Endodermal cell (in vitro differentiated cells): ENCODE measurements at regions not wholly inside any gene's neighbourhood (a gene's known extent, or its start where the extent isn't known, plus 50 kb on each side); places are given as distances from the start of the nearest gene placed in this dataset.

Experiments
- DNase-seq: peaks from one replicate; pipeline ENCODE4 v3.0.0-alpha.2; 2017
- H3K27ac ChIP-seq: 2 replicates; pipeline ENCODE4 v1.5.1; 2013; ENCODE audit warnings: mild to moderate bottlenecking, low read depth, low read length, moderate library complexity
- H3K27me3 ChIP-seq: 2 replicates; pipeline ENCODE4 v1.6.1; 2013; ENCODE audit warnings: mild to moderate bottlenecking, low read length, moderate library complexity; ENCODE audit not compliant: insufficient read depth, control insufficient read depth, poor library complexity, severe bottlenecking
- H3K36me3 ChIP-seq: 2 replicates; pipeline ENCODE4 v1.7.0; 2013; ENCODE audit warnings: mild to moderate bottlenecking, low read length, moderate library complexity; ENCODE audit not compliant: control insufficient read depth, insufficient read depth
- H3K4me1 ChIP-seq: one replicate; pipeline ENCODE4 v1.7.0; 2013; ENCODE audit warnings: low read length; ENCODE audit not compliant: control insufficient read depth, insufficient read depth
- H3K4me3 ChIP-seq: 2 replicates; pipeline ENCODE4 v1.5.1; 2013; ENCODE audit warnings: mild to moderate bottlenecking, low read length, moderate library complexity
- H3K9ac ChIP-seq: 2 replicates; pipeline ENCODE4 v1.6.1; 2013; ENCODE audit warnings: mild to moderate bottlenecking, low read length, moderate library complexity; ENCODE audit not compliant: poor library complexity, severe bottlenecking; ENCODE audit errors: extremely low read depth
- H3K9me3 ChIP-seq: 2 replicates; pipeline ENCODE4 v1.6.1; 2013; ENCODE audit warnings: mild to moderate bottlenecking, low read length, moderate library complexity; ENCODE audit not compliant: control insufficient read depth
- H3K27ac Mint-ChIP-seq: 2 replicates; pipeline ENCODE4 v1.8.0; 2020; ENCODE audit warnings: mixed read lengths
- H3K27me3 Mint-ChIP-seq: 2 replicates; pipeline ENCODE4 v1.8.0; 2021; ENCODE audit warnings: mild to moderate bottlenecking, mixed read lengths; ENCODE audit not compliant: insufficient read depth
- H3K36me3 Mint-ChIP-seq: 2 replicates; pipeline ENCODE4 v1.8.0; 2020; ENCODE audit warnings: low read depth, mixed read lengths
- H3K4me1 Mint-ChIP-seq: 2 replicates; pipeline ENCODE4 v1.8.0; 2020; ENCODE audit warnings: mixed read lengths
- H3K4me3 Mint-ChIP-seq: 2 replicates; pipeline ENCODE4 v1.8.0; 2020; ENCODE audit warnings: mild to moderate bottlenecking, moderate library complexity, mixed read lengths
- H3K9me3 Mint-ChIP-seq: 2 replicates; pipeline ENCODE4 v1.8.0; 2020; ENCODE audit warnings: mild to moderate bottlenecking, mixed read lengths
- WGBS, 2 experiments: methylation state at CpG; one replicate each; pipeline versions ENCODE4 v1.1.5 to v1.1.7; 2013; ENCODE audit warnings: missing lambda C conversion rate in 2 of 2, mixed read lengths in 1 of 2; ENCODE audit not compliant: insufficient coverage in 1 of 2, insufficient read length in 1 of 2; 5-methylcytosine and 5-hydroxymethylcytosine counted together
- TF ChIP-seq, protein P1 (sequence below): fragments of 200-600 bp; sonication (generic); conservative IDR thresholded peaks from 2 replicates; pipeline ENCODE4 v1.5.0; 2021; ENCODE audit warnings: antibody characterized with exemption, mild to moderate bottlenecking

DNA sequence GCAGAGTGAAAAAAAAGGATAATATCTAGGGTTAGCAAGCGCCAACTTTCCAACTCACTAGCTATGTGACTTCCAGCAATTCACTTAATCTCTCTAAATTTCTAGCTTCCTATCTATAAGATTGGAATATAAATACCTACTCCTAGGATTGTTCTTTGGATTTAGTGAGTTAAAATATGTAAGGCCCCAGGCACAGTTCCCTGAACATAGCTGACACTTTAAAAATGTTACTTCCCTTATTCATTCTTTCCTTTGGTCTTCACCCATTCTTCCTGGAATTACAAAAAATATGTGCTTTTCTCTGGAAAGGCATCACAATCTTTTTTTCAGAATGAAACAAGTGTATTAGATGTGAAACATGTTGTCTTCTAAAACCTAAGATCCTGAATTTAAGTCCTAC, 365.7 kb downstream of the RBM43 start:
- WGBS, 2 experiments: 86% methylated on average over 1 of the region's 1 CpG; no CpG with 5 or more reads in 1 of the 2 experiments

DNA sequence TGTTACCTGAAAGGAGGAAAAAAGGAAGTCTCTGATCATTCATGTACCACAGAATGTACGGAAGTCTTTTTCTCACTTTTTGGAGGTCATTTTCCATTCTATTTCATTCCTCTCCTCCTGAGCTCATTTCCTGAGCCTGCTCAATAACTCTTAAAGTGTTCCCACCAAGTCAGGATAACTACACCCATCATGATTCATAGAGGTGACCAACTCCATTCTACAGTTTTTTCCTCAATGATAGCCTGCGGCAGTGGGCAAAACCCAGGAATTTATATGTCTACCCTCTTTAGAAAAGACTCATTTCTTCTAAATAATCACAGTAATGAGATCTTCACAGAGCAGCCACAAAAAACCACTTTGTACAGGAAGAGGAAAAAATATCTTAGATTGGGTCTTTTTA, 372.5 kb downstream of the RBM43 start:
- DNase-seq: no peak
- Mint-ChIP-seq H3K4me1 (no peaks in the 10 kb centered on the region), H3K4me3 (no peak overlapping the region), H3K27me3 (no peaks in the 10 kb centered on the region), H3K9me3 (no peaks in the 10 kb centered on the region), H3K27ac (no peak overlapping the region), H3K36me3 (no peaks in the 10 kb centered on the region)
- Histone ChIP-seq H3K36me3 (no peaks in the 10 kb centered on the region), H3K27ac (no peak overlapping the region), H3K27me3 (no peaks in the 10 kb centered on the region), H3K4me3 (no peak overlapping the region), H3K9ac (no peak overlapping the region), H3K9me3 (no peaks in the 10 kb centered on the region), H3K4me1 (no peaks in the 10 kb centered on the region)
- TF ChIP-seq, protein P1, sequence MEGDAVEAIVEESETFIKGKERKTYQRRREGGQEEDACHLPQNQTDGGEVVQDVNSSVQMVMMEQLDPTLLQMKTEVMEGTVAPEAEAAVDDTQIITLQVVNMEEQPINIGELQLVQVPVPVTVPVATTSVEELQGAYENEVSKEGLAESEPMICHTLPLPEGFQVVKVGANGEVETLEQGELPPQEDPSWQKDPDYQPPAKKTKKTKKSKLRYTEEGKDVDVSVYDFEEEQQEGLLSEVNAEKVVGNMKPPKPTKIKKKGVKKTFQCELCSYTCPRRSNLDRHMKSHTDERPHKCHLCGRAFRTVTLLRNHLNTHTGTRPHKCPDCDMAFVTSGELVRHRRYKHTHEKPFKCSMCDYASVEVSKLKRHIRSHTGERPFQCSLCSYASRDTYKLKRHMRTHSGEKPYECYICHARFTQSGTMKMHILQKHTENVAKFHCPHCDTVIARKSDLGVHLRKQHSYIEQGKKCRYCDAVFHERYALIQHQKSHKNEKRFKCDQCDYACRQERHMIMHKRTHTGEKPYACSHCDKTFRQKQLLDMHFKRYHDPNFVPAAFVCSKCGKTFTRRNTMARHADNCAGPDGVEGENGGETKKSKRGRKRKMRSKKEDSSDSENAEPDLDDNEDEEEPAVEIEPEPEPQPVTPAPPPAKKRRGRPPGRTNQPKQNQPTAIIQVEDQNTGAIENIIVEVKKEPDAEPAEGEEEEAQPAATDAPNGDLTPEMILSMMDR: no peak
- 80 to 91% methylated on average over 1 to 2 of the region's 2 CpGs for WGBS, 2 experiments

More for the DNA sequence above, 365.7 kb downstream of the RBM43 start:
- no peak for DNase-seq
- TF ChIP-seq, protein P1: no peak
- H3K4me1 Mint-ChIP-seq: peaks cover 3% of the 10 kb centered on the region
- Histone ChIP-seq H3K9ac (no peak overlapping the region), H3K27me3 (no peaks in the 10 kb centered on the region), H3K9me3 (peaks cover 8% of the 10 kb centered on the region), H3K4me3 (no peak overlapping the region), H3K4me1 (no peaks in the 10 kb centered on the region), H3K27ac (no peak overlapping the region), H3K36me3 (no peaks in the 10 kb centered on the region)
- H3K9me3 Mint-ChIP-seq: peaks cover 10% of the 10 kb centered on the region
- H3K4me3 Mint-ChIP-seq: no peak overlapping the region
- no peaks in the 10 kb centered on the region for H3K27me3 Mint-ChIP-seq
- no peaks in the 10 kb centered on the region for H3K36me3 Mint-ChIP-seq
- no peak overlapping the region for H3K27ac Mint-ChIP-seq

DNA sequence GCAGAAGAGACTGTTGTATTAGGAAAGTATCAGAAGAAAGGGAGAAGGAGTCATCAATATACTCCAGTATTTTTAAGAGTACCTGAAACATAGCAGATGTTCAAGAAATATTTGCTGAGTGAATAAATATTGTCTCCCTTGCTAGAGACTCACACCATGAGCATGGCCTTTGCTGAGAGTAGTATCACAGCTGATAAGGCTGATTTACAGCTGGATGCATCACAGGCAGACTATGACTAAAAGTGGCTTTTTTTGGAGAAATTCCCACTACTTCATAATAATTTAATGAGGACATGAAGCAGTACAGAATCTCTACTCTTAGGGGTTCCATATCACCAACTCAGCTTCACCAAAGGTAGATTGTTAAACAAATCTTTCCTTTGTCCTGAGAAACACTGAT, 373.3 kb downstream of the RBM43 start:
- no peak for DNase-seq
- H3K36me3 ChIP-seq: no peaks in the 10 kb centered on the region
- no peaks in the 10 kb centered on the region for H3K9me3 ChIP-seq
- Mint-ChIP-seq H3K4me1 (no peaks in the 10 kb centered on the region), H3K27ac (no peak overlapping the region), H3K9me3 (no peaks in the 10 kb centered on the region), H3K36me3 (no peaks in the 10 kb centered on the region), H3K4me3 (no peak overlapping the region), H3K27me3 (no peaks in the 10 kb centered on the region)
- TF ChIP-seq, protein P1: no peak
- H3K4me1 ChIP-seq: no peaks in the 10 kb centered on the region
- H3K9ac ChIP-seq: no peak overlapping the region
- H3K27ac ChIP-seq: no peak overlapping the region
- H3K27me3 ChIP-seq: no peaks in the 10 kb centered on the region
- H3K4me3 ChIP-seq: no peak overlapping the region
